ENCODE measurements at regions not wholly inside any gene's neighbourhood (a gene's known extent, or its start where the extent isn't known, plus 50 kb on each side); places are given as distances from the start of the nearest gene placed in this dataset.

DNA sequence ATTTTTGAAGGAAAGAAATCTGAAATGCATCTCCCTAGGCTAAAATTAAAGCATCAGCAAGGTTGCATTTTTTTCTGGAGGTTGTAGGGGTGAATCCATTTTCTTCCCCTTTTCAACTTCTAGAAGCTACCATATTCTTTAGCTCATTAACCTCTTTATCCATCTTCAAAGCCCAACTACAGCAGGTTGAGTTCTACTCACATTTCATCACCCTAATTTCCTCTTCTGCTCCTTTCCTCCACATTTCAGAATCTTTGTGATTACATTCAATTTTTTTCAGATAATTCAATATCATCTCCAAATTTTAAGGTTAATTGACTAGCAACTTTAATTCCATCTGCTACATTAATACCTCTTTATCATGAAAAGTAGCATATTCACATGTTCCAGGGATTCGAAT, 2655.7 kb upstream of the PCDH20 start:
- no peak overlapping the region for H3K27ac ChIP-seq (ENCODE audit: low read length)
- no peak for DNase-seq
- H4K20me1 ChIP-seq (ENCODE audit: insufficient read depth, low read length) = no peaks in the 10 kb centered on the region
- H3K9me2 ChIP-seq (replicated peaks; ENCODE audit: insufficient read depth, low read length) = no peaks in the 10 kb centered on the region
- no peak for TF ChIP-seq EZH2 (optimal IDR thresholded peaks at IDR 0.05; ENCODE audit: low read depth, low read length)
- TF ChIP-seq EZH2phosphoT487 (IDR thresholded peaks at IDR 0.05; ENCODE audit: low read length) = no peak
- TF ChIP-seq, protein P1, sequence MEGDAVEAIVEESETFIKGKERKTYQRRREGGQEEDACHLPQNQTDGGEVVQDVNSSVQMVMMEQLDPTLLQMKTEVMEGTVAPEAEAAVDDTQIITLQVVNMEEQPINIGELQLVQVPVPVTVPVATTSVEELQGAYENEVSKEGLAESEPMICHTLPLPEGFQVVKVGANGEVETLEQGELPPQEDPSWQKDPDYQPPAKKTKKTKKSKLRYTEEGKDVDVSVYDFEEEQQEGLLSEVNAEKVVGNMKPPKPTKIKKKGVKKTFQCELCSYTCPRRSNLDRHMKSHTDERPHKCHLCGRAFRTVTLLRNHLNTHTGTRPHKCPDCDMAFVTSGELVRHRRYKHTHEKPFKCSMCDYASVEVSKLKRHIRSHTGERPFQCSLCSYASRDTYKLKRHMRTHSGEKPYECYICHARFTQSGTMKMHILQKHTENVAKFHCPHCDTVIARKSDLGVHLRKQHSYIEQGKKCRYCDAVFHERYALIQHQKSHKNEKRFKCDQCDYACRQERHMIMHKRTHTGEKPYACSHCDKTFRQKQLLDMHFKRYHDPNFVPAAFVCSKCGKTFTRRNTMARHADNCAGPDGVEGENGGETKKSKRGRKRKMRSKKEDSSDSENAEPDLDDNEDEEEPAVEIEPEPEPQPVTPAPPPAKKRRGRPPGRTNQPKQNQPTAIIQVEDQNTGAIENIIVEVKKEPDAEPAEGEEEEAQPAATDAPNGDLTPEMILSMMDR (IDR thresholded peaks at IDR 0.05; ENCODE audit: low read length) = no peak
- H3K27me3 ChIP-seq (replicated peaks; ENCODE audit: insufficient read depth, low read length) = no peaks in the 10 kb centered on the region
- no peaks in the 10 kb centered on the region for H3K36me3 ChIP-seq (replicated peaks; ENCODE audit: insufficient read depth, low read length)
- no peak overlapping the region for H3K4me2 ChIP-seq (ENCODE audit: low read depth, low read length)
- H2AFZ ChIP-seq (ENCODE audit: low read length) = no peak overlapping the region
- H3K9ac ChIP-seq (ENCODE audit: low read length) = no peak overlapping the region
- H3K4me3 ChIP-seq (ENCODE audit: low read length) = no peak overlapping the region
- H3K9me3 ChIP-seq (replicated peaks; ENCODE audit: insufficient read depth, low read length) = no peaks in the 10 kb centered on the region
- H3K79me2 ChIP-seq (ENCODE audit: low read length) = no peaks in the 10 kb centered on the region
- no peaks in the 10 kb centered on the region for H3F3A ChIP-seq (ENCODE audit: insufficient read depth, low read length)
- H3K4me1 ChIP-seq (ENCODE audit: low read length) = no peaks in the 10 kb centered on the region

DNA sequence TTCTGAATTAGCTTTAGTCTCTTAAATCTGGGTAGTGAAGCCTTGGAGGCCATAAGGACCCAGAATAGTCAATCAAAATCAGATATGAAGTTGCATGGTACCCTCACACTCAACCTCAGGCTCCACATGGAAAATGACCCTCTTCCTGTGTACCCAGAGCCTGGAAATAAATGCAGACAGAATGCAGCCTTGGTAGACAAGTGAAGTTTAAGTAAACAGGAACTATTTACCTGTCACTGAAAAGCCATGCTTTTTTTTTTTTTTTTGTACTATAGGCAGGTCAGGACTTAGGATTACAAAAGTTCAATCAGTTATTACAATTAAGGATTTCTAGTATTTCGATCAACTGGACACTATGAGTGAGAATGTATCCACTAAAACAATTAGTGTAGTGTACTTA, 2654.2 kb upstream of the PCDH20 start:
- DNase-seq = no peak
- Histone ChIP-seq H3K4me2 (ENCODE audit: low read depth, low read length) (no peak overlapping the region), H2AFZ (ENCODE audit: low read length) (no peak overlapping the region), H3K27ac (ENCODE audit: low read length) (no peak overlapping the region), H3K9me3 (replicated peaks; ENCODE audit: insufficient read depth, low read length) (no peaks in the 10 kb centered on the region), H3K9ac (ENCODE audit: low read length) (no peak overlapping the region), H3K36me3 (replicated peaks; ENCODE audit: insufficient read depth, low read length) (no peaks in the 10 kb centered on the region), H3F3A (ENCODE audit: insufficient read depth, low read length) (no peaks in the 10 kb centered on the region), H4K20me1 (ENCODE audit: insufficient read depth, low read length) (no peaks in the 10 kb centered on the region), H3K4me1 (ENCODE audit: low read length) (no peaks in the 10 kb centered on the region), H3K9me2 (replicated peaks; ENCODE audit: insufficient read depth, low read length) (no peaks in the 10 kb centered on the region), H3K79me2 (ENCODE audit: low read length) (no peaks in the 10 kb centered on the region), H3K4me3 (ENCODE audit: low read length) (no peak overlapping the region), H3K27me3 (replicated peaks; ENCODE audit: insufficient read depth, low read length) (no peaks in the 10 kb centered on the region)
- TF ChIP-seq EZH2 (optimal IDR thresholded peaks at IDR 0.05; ENCODE audit: low read depth, low read length) (no peak), EZH2phosphoT487 (IDR thresholded peaks at IDR 0.05; ENCODE audit: low read length) (no peak)
- TF ChIP-seq, protein P1 (IDR thresholded peaks at IDR 0.05; ENCODE audit: low read length) = no peak

DNA sequence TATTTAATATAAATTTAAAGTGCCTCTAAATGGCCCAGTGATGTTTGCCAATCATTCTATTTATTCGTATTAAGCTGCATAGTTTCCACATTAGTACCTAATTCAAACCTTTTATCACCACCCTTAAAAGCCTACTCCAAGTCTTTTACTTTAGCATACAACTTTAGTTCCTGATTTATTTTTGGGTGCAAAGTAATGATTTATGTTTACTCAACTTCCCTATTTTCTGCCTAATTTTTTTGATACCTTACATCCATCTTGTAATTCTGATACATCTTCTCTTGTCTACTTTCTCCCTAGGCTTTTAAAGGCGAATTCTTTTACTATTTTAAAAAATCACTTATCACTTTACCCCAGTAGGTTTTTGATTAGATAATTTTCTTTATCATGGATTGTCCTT, 2651.1 kb upstream of the PCDH20 start:
- Histone ChIP-seq H4K20me1 (ENCODE audit: insufficient read depth, low read length) (no peaks in the 10 kb centered on the region), H3K9ac (ENCODE audit: low read length) (no peak overlapping the region), H3K4me3 (ENCODE audit: low read length) (no peak overlapping the region), H2AFZ (ENCODE audit: low read length) (no peak overlapping the region), H3F3A (ENCODE audit: insufficient read depth, low read length) (no peaks in the 10 kb centered on the region), H3K36me3 (replicated peaks; ENCODE audit: insufficient read depth, low read length) (no peaks in the 10 kb centered on the region), H3K4me2 (ENCODE audit: low read depth, low read length) (no peak overlapping the region), H3K9me2 (replicated peaks; ENCODE audit: insufficient read depth, low read length) (no peaks in the 10 kb centered on the region), H3K27ac (ENCODE audit: low read length) (no peak overlapping the region), H3K79me2 (ENCODE audit: low read length) (no peaks in the 10 kb centered on the region), H3K9me3 (replicated peaks; ENCODE audit: insufficient read depth, low read length) (no peaks in the 10 kb centered on the region), H3K4me1 (ENCODE audit: low read length) (no peaks in the 10 kb centered on the region), H3K27me3 (replicated peaks; ENCODE audit: insufficient read depth, low read length) (no peaks in the 10 kb centered on the region)
- no peak for TF ChIP-seq EZH2phosphoT487 (IDR thresholded peaks at IDR 0.05; ENCODE audit: low read length)
- TF ChIP-seq EZH2 (optimal IDR thresholded peaks at IDR 0.05; ENCODE audit: low read depth, low read length) = no peak
- TF ChIP-seq, protein P1 (IDR thresholded peaks at IDR 0.05; ENCODE audit: low read length) = no peak
- no peak for DNase-seq

Data from MM.1S (cell line).